EL (cell line): ENCODE measurements at regions not wholly inside any gene's neighbourhood (a gene's known extent, or its start where the extent isn't known, plus 50 kb on each side); places are given as distances from the start of the nearest gene placed in this dataset.
"Not testable (repeated sequence)": the region's sequence is repeated elsewhere in the genome, so short reads cannot be mapped to it uniquely, and the experiment has no call there.

Experiments
- DNase-seq: peaks from one replicate; pipeline ENCODE4 v3.0.0-alpha.2; 2016

- DNase-seq, result no peak
Measured at GRCh38 chr6:924661-925060, 231.7 kb upstream of the EXOC2 start.

- no peak for DNase-seq
Measured at GRCh38 chr6:921400-921799, 228.5 kb upstream of the EXOC2 start.

- no peak for DNase-seq
Measured at GRCh38 chr6:920512-920911, 227.6 kb upstream of the EXOC2 start.

- no peak for DNase-seq
Measured at GRCh38 chr6:919500-919899, 226.6 kb upstream of the EXOC2 start.

GRCh38 chr6:917939-918338, 225.0 kb upstream of the EXOC2 start:
- no peak for DNase-seq

GRCh38 chr6:917296-917695, 224.4 kb upstream of the EXOC2 start:
- DNase-seq, result no peak

- no peak for DNase-seq
Measured at GRCh38 chr6:916131-916530, 223.2 kb upstream of the EXOC2 start.

- peak; percentile 27 for DNase-seq
Measured at GRCh38 chr6:912871-913835, 220.2 kb upstream of the EXOC2 start.

- DNase-seq, result no peak
Measured at GRCh38 chr6:907928-908327, 215.0 kb upstream of the EXOC2 start.

GRCh38 chr6:906920-907319, 214.0 kb upstream of the EXOC2 start:
- no peak for DNase-seq

GRCh38 chr6:905556-905955, 212.6 kb upstream of the EXOC2 start:
- DNase-seq, result no peak

- DNase-seq, result no peak
Measured at GRCh38 chr6:904994-905393, 212.1 kb upstream of the EXOC2 start.

GRCh38 chr6:903761-904160, 210.8 kb upstream of the EXOC2 start:
- DNase-seq, result peak; percentile 35

- no peak for DNase-seq
Measured at GRCh38 chr6:901696-902460, 208.9 kb upstream of the EXOC2 start.

GRCh38 chr6:900716-901605, 208.0 kb upstream of the EXOC2 start:
- no peak for DNase-seq

- DNase-seq, result no peak
Measured at GRCh38 chr6:897528-898207, 204.7 kb upstream of the EXOC2 start.

GRCh38 chr6:894274-894673, 201.3 kb upstream of the EXOC2 start:
- DNase-seq, result no peak

GRCh38 chr6:890995-891394, 198.1 kb upstream of the EXOC2 start:
- no peak for DNase-seq

GRCh38 chr6:890201-890600, 197.3 kb upstream of the EXOC2 start:
- DNase-seq, result no peak

- no peak for DNase-seq
Measured at GRCh38 chr6:887583-888235, 194.8 kb upstream of the EXOC2 start.

GRCh38 chr6:886116-886515, 193.2 kb upstream of the EXOC2 start:
- not testable (repeated sequence) for DNase-seq

- no peak for DNase-seq
Measured at GRCh38 chr6:885051-885590, 192.2 kb upstream of the EXOC2 start.
